Ascending aorta (tissue), 2 donors: ENCODE measurements at regions not wholly inside any gene's neighbourhood (a gene's known extent, or its start where the extent isn't known, plus 50 kb on each side); places are given as distances from the start of the nearest gene placed in this dataset.

Experiments
- DNase-seq, 2 donors: peaks; one replicate each; pipeline ENCODE4 v3.0.0-alpha.2; 2019; ENCODE audit warnings: low spot score in 2 of 2
- H3K27ac ChIP-seq, 2 donors: fragments of 200-600 bp; sonication (generic); one replicate each; pipeline ENCODE4 v1.5.1; 2016 to 2017; ENCODE audit warnings: mild to moderate bottlenecking in 1 of 2
- H3K27me3 ChIP-seq: fragments of 200-600 bp; sonication (generic); one replicate; pipeline ENCODE4 v1.5.1; 2017
- H3K36me3 ChIP-seq, 2 donors: fragments of 200-600 bp; sonication (generic); one replicate each; pipeline ENCODE4 v1.5.1; 2016
- H3K4me1 ChIP-seq, 2 donors: fragments of 200-600 bp; sonication (generic); one replicate each; pipeline ENCODE4 v1.5.1; 2016 to 2017; ENCODE audit warnings: mild to moderate bottlenecking in 1 of 2
- H3K4me3 ChIP-seq, 2 donors: fragments of 200-600 bp; sonication (generic); one replicate each; pipeline ENCODE4 v1.5.1; 2016 to 2017; ENCODE audit warnings: mild to moderate bottlenecking in 1 of 2
- H3K9me3 ChIP-seq, 2 donors: fragments of 200-600 bp; sonication (generic); one replicate each; pipeline ENCODE4 v1.5.1; 2016
- CTCF ChIP-seq, 3 experiments: fragments of 200-600 bp in 2 of 3; fragments of 450-650 bp in 1 of 3; sonication (generic) in 2 of 3; IDR thresholded peaks; one replicate each; pipeline ENCODE4 v1.5.1; 2016 to 2019; ENCODE audit warnings: antibody characterized with exemption in 3 of 3, mild to moderate bottlenecking in 1 of 3, moderate library complexity in 1 of 3
- intact Hi-C: fragments of 100-400 bp; cut with DNase I; formaldehyde crosslinking; loops from one replicate; pipeline ENCODE4 v1.15.1; 2023

- Histone ChIP-seq H3K36me3 (no peaks in the 10 kb centered on the region), H3K4me3 (no peak overlapping the region), H3K27ac (no peak overlapping the region), H3K4me1 (no peaks in the 10 kb centered on the region), H3K9me3 (no peaks in the 10 kb centered on the region), H3K27me3 (no peaks in the 10 kb centered on the region)
- no peak for TF ChIP-seq CTCF (IDR thresholded peaks at IDR 0.05)
- no peak for DNase-seq
- intact Hi-C loops, result no loop called here
Measured at GRCh38 chr4:180105362-180105761, 2137.8 kb upstream of the TENM3 start.

GRCh38 chr4:180106122-180106521, 2137.1 kb upstream of the TENM3 start:
- no peak for TF ChIP-seq CTCF (IDR thresholded peaks at IDR 0.05)
- no peak for DNase-seq
- H3K9me3 ChIP-seq, result no peaks in the 10 kb centered on the region
- no peaks in the 10 kb centered on the region for H3K27me3 ChIP-seq
- no peak overlapping the region for H3K4me3 ChIP-seq
- no peak overlapping the region for H3K27ac ChIP-seq
- intact Hi-C loops, result no loop called here
- H3K36me3 ChIP-seq, result no peaks in the 10 kb centered on the region
- H3K4me1 ChIP-seq, result no peaks in the 10 kb centered on the region

GRCh38 chr4:180106997-180107396, 2136.2 kb upstream of the TENM3 start:
- DNase-seq, result no peak
- no peaks in the 10 kb centered on the region for H3K4me1 ChIP-seq
- no peaks in the 10 kb centered on the region for H3K27me3 ChIP-seq
- no peak for TF ChIP-seq CTCF (IDR thresholded peaks at IDR 0.05)
- no peak overlapping the region for H3K27ac ChIP-seq
- H3K36me3 ChIP-seq, result no peaks in the 10 kb centered on the region
- intact Hi-C loops, result no loop called here
- H3K9me3 ChIP-seq, result no peaks in the 10 kb centered on the region
- no peak overlapping the region for H3K4me3 ChIP-seq

- no peak for DNase-seq
Measured at GRCh38 chr4:180116840-180117239, 2126.4 kb upstream of the TENM3 start.

GRCh38 chr4:180120068-180120467, 2123.1 kb upstream of the TENM3 start:
- no peaks in the 10 kb centered on the region for H3K9me3 ChIP-seq
- H3K36me3 ChIP-seq, result no peaks in the 10 kb centered on the region

More at GRCh38 chr4:180116840-180117239, 2126.4 kb upstream of the TENM3 start:
- no peaks in the 10 kb centered on the region for H3K27me3 ChIP-seq
- H3K27ac ChIP-seq, result no peak overlapping the region
- no peaks in the 10 kb centered on the region for H3K4me1 ChIP-seq
- no peaks in the 10 kb centered on the region for H3K9me3 ChIP-seq
- intact Hi-C loops, result no loop called here
- H3K36me3 ChIP-seq, result no peaks in the 10 kb centered on the region
- no peak overlapping the region for H3K4me3 ChIP-seq
- no peak for TF ChIP-seq CTCF (IDR thresholded peaks at IDR 0.05)

More at GRCh38 chr4:180120068-180120467, 2123.1 kb upstream of the TENM3 start:
- Histone ChIP-seq H3K4me1 (no peaks in the 10 kb centered on the region), H3K4me3 (no peak overlapping the region), H3K27me3 (no peaks in the 10 kb centered on the region), H3K27ac (no peak overlapping the region)
- no peak for DNase-seq
- TF ChIP-seq CTCF (IDR thresholded peaks at IDR 0.05), result no peak
- intact Hi-C loops, result no loop called here
